ENCODE measurements at regions not wholly inside any gene's neighbourhood (a gene's known extent, or its start where the extent isn't known, plus 50 kb on each side); places are given as distances from the start of the nearest gene placed in this dataset.

GRCh38 chr13:73480779-73481559 is 422.2 kb downstream of the KLF5 start:
- no peak for TF ChIP-seq EZH2 (IDR thresholded peaks at IDR 0.05; ENCODE audit: borderline replicate concordance, low read length)
- TF ChIP-seq, protein P1, sequence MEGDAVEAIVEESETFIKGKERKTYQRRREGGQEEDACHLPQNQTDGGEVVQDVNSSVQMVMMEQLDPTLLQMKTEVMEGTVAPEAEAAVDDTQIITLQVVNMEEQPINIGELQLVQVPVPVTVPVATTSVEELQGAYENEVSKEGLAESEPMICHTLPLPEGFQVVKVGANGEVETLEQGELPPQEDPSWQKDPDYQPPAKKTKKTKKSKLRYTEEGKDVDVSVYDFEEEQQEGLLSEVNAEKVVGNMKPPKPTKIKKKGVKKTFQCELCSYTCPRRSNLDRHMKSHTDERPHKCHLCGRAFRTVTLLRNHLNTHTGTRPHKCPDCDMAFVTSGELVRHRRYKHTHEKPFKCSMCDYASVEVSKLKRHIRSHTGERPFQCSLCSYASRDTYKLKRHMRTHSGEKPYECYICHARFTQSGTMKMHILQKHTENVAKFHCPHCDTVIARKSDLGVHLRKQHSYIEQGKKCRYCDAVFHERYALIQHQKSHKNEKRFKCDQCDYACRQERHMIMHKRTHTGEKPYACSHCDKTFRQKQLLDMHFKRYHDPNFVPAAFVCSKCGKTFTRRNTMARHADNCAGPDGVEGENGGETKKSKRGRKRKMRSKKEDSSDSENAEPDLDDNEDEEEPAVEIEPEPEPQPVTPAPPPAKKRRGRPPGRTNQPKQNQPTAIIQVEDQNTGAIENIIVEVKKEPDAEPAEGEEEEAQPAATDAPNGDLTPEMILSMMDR (conservative IDR thresholded peaks at IDR 0.05 in 1 of 2, IDR thresholded peaks at IDR 0.05 in 1 of 2; ENCODE audit: extremely low read depth in 1 of 2, insufficient read depth in 1 of 2, low read depth in 1 of 2, low read length in 2 of 2): no peak

All from mammary epithelial cell (primary cell).